Activated CD4-positive, alpha-beta memory T cell treated with anti-CD3 and anti-CD28 coated beads for 36 hours (primary cell): ENCODE measurements at regions not wholly inside any gene's neighbourhood (a gene's known extent, or its start where the extent isn't known, plus 50 kb on each side); places are given as distances from the start of the nearest gene placed in this dataset.

Experiments used
- CTCF ChIA-PET: fragments of 350-600 bp; sonication (Branson Sonifier 250); formaldehyde crosslinking; loops from one replicate; lab custom pipeline; 2021; ENCODE audit warnings: antibody characterized with exemption, inconsistent platforms; lab: Charles Lee
- POLR2A ChIA-PET: fragments of 350-600 bp; sonication (Branson Sonifier 250); formaldehyde crosslinking; loops from one replicate; lab custom pipeline; 2021; ENCODE audit warnings: antibody characterized with exemption; lab: Charles Lee
- DNase-seq: peaks from one replicate; pipeline ENCODE4 v3.0.0-alpha.2; 2020
- H3K27ac Mint-ChIP-seq: one replicate; pipeline ENCODE4 v1.8.0; 2021; ENCODE audit warnings: mixed read lengths
- H3K27me3 Mint-ChIP-seq: one replicate; pipeline ENCODE4 v1.8.0; 2021; ENCODE audit warnings: mixed read lengths
- H3K36me3 Mint-ChIP-seq: one replicate; pipeline ENCODE4 v1.8.0; 2021; ENCODE audit warnings: mixed read lengths
- H3K4me1 Mint-ChIP-seq: one replicate; pipeline ENCODE4 v1.8.0; 2021; ENCODE audit warnings: low read depth, mixed read lengths
- H3K4me3 Mint-ChIP-seq: one replicate; pipeline ENCODE4 v1.8.0; 2021; ENCODE audit warnings: mild to moderate bottlenecking, mixed read lengths
- H3K9me3 Mint-ChIP-seq: one replicate; pipeline ENCODE4 v1.8.0; 2021; ENCODE audit warnings: mixed read lengths
- intact Hi-C: fragments of 100-400 bp; cut with micrococcal nuclease; formaldehyde crosslinking; loops from one replicate; pipeline ENCODE4 v1.15.1; 2023

DNA sequence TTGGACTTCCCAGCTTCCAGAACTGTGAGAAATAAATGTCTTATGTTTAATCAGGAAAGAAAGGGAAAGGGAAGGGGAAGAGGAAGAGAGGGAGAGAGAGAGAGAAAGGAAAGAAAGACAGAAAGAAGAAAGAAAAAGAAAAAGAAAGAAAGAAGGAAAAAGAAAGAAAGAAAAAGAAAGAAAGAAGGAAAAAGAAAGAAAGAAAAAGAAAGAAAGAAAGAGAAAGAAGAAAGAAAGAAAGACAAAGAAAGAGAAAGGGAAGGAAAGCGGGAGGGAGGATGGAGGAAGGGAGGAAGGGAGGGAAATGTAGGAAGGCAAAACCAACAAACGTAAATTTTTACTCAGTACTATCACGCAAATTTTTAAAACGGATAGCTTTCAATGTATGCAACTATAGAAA lies 2281.8 kb downstream of the LRRC4C start:
- intact Hi-C loops, result no loop called here

DNA sequence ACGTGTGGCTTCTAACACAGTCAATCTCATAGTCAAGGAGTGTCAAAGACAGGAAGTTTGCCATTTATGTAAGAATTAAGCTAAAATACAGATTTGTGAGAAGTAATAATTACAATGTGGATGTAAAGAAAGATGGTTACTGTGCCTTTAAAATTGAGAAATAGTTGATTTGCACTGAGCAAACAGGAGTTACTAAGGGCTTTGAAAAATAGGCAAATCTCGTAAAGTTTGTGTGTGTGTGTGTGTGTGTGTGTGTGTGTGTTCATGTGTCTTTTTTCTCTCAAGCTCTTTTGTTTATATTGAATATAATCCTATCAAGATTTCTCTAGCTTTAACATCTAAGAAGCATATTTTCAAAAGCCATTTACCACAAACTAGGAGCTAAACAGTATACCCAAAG lies 2284.5 kb downstream of the LRRC4C start:
- Mint-ChIP-seq H3K27ac (no peak overlapping the region), H3K4me3 (no peak overlapping the region), H3K4me1 (no peaks in the 10 kb centered on the region), H3K36me3 (no peaks in the 10 kb centered on the region), H3K27me3 (no peaks in the 10 kb centered on the region), H3K9me3 (peaks cover 4% of the 10 kb centered on the region)
- CTCF ChIA-PET, result no interaction called here
- intact Hi-C loops, result no loop called here
- POLR2A ChIA-PET, result no interaction called here
- DNase-seq, result no peak

More for the DNA sequence above, 2281.8 kb downstream of the LRRC4C start:
- H3K27me3 Mint-ChIP-seq, result no peaks in the 10 kb centered on the region
- no peak for DNase-seq
- CTCF ChIA-PET, result no interaction called here
- POLR2A ChIA-PET, result no interaction called here
- H3K9me3 Mint-ChIP-seq, result peaks cover 4% of the 10 kb centered on the region
- H3K4me3 Mint-ChIP-seq, result no peak overlapping the region
- H3K4me1 Mint-ChIP-seq, result no peaks in the 10 kb centered on the region
- H3K27ac Mint-ChIP-seq, result no peak overlapping the region
- H3K36me3 Mint-ChIP-seq, result no peaks in the 10 kb centered on the region

DNA sequence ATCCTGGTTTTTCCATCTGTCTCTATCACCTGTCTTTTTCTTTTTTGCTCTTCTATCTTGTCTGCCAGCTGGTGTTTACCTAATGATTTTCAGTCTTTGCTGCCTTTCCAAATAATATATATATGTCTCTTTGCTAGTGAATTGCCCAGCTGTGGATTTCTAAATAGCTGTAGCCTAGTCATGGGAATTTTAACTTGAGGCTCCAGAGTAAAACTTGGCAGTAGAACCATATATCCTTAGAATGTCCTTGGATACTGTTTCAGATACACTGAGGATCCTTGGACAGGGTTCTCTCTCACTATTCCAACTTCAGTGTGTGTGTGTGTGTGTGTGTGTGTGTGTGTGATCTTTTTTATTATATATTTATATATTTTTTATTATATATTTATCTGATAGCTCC lies 2285.3 kb downstream of the LRRC4C start:
- H3K9me3 Mint-ChIP-seq, result peaks cover 4% of the 10 kb centered on the region
- ChIA-PET CTCF (no interaction called here), POLR2A (no interaction called here)
- no peak overlapping the region for H3K27ac Mint-ChIP-seq
- no peaks in the 10 kb centered on the region for H3K36me3 Mint-ChIP-seq
- no peaks in the 10 kb centered on the region for H3K27me3 Mint-ChIP-seq
- no peak overlapping the region for H3K4me3 Mint-ChIP-seq
- intact Hi-C loops, result no loop called here
- DNase-seq, result no peak
- H3K4me1 Mint-ChIP-seq, result no peaks in the 10 kb centered on the region

DNA sequence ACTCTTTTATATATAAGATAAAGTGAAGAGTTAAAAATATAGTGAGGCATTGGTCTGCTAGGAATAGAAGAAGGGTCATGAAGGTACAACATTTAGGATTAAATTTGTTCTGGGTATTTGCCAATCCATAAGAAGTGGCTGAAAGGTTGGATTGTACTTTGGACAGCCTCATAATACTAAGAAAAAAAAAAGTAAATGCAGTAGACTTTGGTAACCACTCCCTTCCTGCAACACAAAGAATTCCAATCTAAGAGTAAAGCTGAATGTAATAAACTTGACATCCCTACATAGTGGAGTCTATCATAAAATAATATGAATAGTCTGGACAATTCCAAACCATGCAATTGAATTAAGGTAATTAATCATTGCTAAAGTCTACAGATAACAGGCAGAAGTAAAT lies 2294.4 kb downstream of the LRRC4C start:
- intact Hi-C loops, result no loop called here

DNA sequence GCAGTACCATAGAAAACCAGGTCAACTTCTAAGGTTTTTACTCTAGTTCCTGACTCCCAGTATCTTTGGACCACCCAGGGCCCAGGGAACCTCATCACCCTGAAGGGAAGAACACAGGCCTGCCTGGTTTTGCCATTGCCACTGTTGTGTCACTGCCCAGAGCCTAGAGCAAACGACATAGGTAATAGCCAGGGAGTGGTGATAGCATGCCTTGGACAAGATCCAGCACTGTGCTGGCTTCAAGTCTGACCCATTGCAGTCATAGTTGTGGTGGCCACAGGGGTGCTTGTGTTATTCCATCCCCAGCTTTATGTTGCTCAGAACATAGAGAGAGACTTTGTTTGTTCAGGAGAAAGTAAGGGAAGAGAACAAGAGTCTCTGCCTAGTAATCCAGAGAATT lies 2310.2 kb downstream of the LRRC4C start:
- no peaks in the 10 kb centered on the region for H3K36me3 Mint-ChIP-seq
- intact Hi-C loops, result no loop called here
- no peak overlapping the region for H3K4me3 Mint-ChIP-seq
- no peaks in the 10 kb centered on the region for H3K27me3 Mint-ChIP-seq
- ChIA-PET POLR2A (no interaction called here), CTCF (no interaction called here)
- no peaks in the 10 kb centered on the region for H3K4me1 Mint-ChIP-seq
- DNase-seq, result no peak
- H3K27ac Mint-ChIP-seq, result no peak overlapping the region
- peaks cover 8% of the 10 kb centered on the region for H3K9me3 Mint-ChIP-seq

More for the DNA sequence above, 2294.4 kb downstream of the LRRC4C start:
- ChIA-PET POLR2A (no interaction called here), CTCF (no interaction called here)
- no peak overlapping the region for H3K27ac Mint-ChIP-seq
- no peaks in the 10 kb centered on the region for H3K4me1 Mint-ChIP-seq
- no peaks in the 10 kb centered on the region for H3K27me3 Mint-ChIP-seq
- H3K36me3 Mint-ChIP-seq, result no peaks in the 10 kb centered on the region
- no peak overlapping the region for H3K4me3 Mint-ChIP-seq
- H3K9me3 Mint-ChIP-seq, result no peaks in the 10 kb centered on the region
- no peak for DNase-seq

DNA sequence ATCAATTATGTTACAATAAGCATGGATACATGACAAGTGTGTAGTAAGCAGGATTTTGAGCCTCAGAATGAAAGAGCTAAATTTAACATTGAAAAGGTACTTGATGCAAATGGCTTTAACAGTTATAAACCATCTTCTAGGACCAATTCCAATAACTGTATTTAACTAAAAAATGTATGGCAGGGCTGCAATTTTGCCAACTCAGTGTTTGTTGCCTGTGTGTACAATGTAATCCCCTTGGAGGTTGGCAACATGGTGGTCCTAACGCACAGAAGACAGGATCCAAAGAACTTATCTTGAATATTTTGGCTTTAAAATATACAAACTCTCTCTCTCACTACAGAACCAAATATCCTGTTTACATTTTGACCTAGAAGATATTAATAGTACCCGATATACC lies 2314.1 kb downstream of the LRRC4C start:
- CTCF ChIA-PET, result no interaction called here
- no peaks in the 10 kb centered on the region for H3K27me3 Mint-ChIP-seq

DNA sequence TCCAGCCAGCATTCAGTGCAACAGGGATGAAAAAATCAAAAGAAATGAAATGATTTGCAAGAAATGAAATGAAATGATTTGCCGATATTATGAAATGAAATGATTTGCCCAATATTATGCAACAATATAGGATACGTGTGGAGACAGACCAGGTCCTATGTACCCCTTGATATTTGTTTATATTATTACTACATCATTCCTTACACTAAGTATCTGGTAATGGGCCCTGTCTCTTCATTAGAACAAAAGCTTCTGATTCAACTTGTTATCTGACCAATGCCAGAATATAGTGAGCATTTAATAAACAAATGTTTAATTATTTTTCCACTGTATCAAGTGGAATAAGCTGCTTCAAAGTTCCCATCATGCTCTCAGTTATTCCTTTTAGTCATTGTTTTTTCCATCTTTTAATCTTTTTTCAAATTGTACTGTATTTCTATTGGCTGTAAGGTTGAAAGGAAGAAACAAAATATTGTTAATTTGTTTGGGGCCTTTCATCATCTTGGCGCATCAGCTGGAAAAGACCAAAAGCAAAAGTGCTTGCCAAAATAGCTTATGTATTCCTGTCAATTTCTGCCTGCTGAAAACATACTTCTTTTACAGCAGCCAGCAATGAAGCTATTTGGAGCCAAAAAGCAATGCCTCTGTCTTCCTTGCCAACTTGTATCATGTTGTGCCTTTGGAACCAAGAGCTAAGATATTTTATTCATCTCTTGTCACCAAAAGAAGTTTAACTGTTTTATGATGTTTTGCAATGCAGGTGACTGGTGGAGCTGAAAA lies 2314.9 kb downstream of the LRRC4C start:
- DNase-seq, result no peak
- intact Hi-C loops, result no loop called here
- no peaks in the 10 kb centered on the region for H3K36me3 Mint-ChIP-seq
- H3K4me1 Mint-ChIP-seq, result no peaks in the 10 kb centered on the region
- POLR2A ChIA-PET, result no interaction called here
- H3K27ac Mint-ChIP-seq, result no peak overlapping the region
- CTCF ChIA-PET, result no interaction called here
- H3K27me3 Mint-ChIP-seq, result no peaks in the 10 kb centered on the region
- peaks cover 3% of the 10 kb centered on the region for H3K9me3 Mint-ChIP-seq
- no peak overlapping the region for H3K4me3 Mint-ChIP-seq

More for the DNA sequence above, 2314.1 kb downstream of the LRRC4C start:
- intact Hi-C loops, result no loop called here
- no peaks in the 10 kb centered on the region for H3K36me3 Mint-ChIP-seq
- POLR2A ChIA-PET, result no interaction called here
- H3K4me3 Mint-ChIP-seq, result no peak overlapping the region
- H3K27ac Mint-ChIP-seq, result no peak overlapping the region
- no peaks in the 10 kb centered on the region for H3K4me1 Mint-ChIP-seq
- DNase-seq, result no peak
- peaks cover 6% of the 10 kb centered on the region for H3K9me3 Mint-ChIP-seq

DNA sequence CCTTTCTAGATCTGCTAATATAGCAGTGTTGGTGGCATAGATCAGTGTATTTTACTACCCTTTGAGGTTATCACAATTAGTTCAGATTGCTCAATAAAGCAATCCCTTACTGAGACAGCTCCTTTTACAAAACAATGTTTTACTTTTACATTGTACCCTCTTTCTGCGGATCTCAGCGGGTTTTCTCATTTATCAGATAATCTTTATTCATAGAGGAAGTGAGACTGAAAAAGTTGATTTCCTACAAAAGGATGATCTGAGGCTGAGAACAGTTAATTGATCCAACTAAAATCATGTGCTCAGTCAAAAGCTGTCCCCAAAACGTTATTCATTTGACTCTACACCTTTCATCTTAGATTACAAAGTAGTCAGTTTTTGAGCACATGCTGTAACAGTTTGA lies 2319.9 kb downstream of the LRRC4C start:
- peaks cover 8% of the 10 kb centered on the region for H3K9me3 Mint-ChIP-seq
- H3K4me3 Mint-ChIP-seq, result no peak overlapping the region
- intact Hi-C loops, result no loop called here
- H3K4me1 Mint-ChIP-seq, result no peaks in the 10 kb centered on the region
- POLR2A ChIA-PET, result no interaction called here
- no peak for DNase-seq
- H3K27ac Mint-ChIP-seq, result no peak overlapping the region
- CTCF ChIA-PET, result no interaction called here
- no peaks in the 10 kb centered on the region for H3K36me3 Mint-ChIP-seq
- H3K27me3 Mint-ChIP-seq, result no peaks in the 10 kb centered on the region

DNA sequence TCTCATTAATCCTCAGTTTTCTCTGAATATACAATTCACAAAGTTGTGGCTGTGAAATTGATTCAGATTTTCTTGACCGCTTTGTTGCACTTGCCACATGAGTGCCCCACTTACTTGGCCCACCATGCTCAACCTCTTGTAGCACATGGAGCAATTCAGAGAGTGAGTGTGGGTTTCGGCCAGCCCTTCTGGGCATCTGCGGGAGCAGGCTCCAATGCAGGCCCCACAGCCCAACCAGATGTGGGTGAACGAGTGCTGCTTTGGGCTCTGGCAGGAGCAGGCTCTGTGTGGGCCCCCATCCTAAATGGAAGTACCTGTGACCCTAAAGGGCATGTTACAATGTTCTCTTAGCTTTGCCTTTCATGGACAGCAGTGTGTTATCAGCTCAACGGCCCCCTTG lies 2338.6 kb downstream of the LRRC4C start:
- Mint-ChIP-seq H3K36me3 (no peaks in the 10 kb centered on the region), H3K4me1 (no peaks in the 10 kb centered on the region), H3K27me3 (no peaks in the 10 kb centered on the region), H3K9me3 (peaks cover 5% of the 10 kb centered on the region), H3K4me3 (no peak overlapping the region), H3K27ac (no peak overlapping the region)
- CTCF ChIA-PET, result no interaction called here
- DNase-seq, result no peak
- intact Hi-C loops, result no loop called here
- POLR2A ChIA-PET, result no interaction called here

DNA sequence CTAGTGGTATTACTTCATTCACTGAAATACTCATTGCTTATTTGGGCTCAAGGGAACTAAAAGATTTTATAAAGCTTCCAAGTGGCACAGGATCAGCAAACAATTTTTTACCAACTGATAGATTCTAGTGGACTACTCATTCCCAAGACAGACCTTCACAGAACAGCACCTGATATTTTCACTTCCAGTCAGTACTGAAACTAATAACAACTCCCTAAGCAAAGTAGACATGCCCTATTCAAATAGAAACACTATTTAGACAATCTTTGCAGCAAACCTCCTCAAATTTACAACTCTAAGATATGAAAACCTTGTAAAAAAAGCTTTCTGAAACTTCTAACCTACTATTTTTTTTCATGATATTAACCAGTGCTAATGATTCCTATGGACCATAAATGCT lies 2345.8 kb downstream of the LRRC4C start:
- CTCF ChIA-PET, result no interaction called here
- H3K9me3 Mint-ChIP-seq, result peaks cover 8% of the 10 kb centered on the region
- POLR2A ChIA-PET, result no interaction called here
- no peaks in the 10 kb centered on the region for H3K4me1 Mint-ChIP-seq
- intact Hi-C loops, result no loop called here
- H3K27ac Mint-ChIP-seq, result no peak overlapping the region
- no peak for DNase-seq
- H3K36me3 Mint-ChIP-seq, result no peaks in the 10 kb centered on the region
- no peaks in the 10 kb centered on the region for H3K27me3 Mint-ChIP-seq
- no peak overlapping the region for H3K4me3 Mint-ChIP-seq

DNA sequence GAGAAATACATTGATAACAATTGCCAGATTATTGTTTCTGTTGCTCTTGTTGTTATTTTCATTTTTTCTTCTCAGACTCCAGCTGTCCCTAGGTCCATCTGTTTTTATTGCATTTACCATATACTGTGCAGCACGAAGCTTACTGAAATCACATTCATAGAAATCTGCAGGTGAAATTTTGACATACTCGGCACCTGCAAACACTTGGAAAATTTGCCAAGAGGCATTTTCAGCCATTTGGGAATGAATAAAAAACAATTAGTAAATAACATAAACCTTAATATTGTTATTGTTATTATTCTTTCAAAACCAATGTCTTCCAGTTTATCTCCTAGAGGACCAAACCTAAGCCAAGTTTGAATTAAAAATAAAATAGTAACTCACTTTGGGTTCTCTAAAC lies 2357.2 kb downstream of the LRRC4C start:
- no peak overlapping the region for H3K27ac Mint-ChIP-seq

DNA sequence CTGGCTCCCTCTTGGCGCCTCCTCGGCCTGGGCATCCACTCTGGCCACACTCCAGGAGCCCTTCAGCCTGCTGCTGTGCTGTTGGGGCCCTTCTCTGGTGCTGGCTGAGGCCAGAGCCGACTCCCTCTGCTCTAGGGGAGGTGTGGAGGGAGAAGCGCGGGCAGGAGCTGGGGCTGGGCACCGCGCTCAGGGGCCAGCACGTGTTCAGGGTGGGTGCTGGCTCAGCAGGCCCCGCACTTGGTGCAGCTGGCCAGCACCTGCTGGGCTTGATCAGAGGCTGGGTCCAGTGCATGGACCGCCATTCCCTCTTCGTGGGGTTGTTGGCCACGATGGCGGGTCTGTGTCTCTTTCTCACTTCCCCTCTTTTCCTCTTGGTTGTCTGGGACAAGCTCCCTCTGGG lies 2381.0 kb downstream of the LRRC4C start:
- Mint-ChIP-seq H3K27ac (no peak overlapping the region), H3K4me1 (no peaks in the 10 kb centered on the region), H3K27me3 (no peaks in the 10 kb centered on the region), H3K4me3 (no peak overlapping the region), H3K36me3 (no peaks in the 10 kb centered on the region), H3K9me3 (peaks cover 22% of the 10 kb centered on the region)
- intact Hi-C loops, result no loop called here
- no peak for DNase-seq
- CTCF ChIA-PET, result no interaction called here
- POLR2A ChIA-PET, result no interaction called here

More for the DNA sequence above, 2357.2 kb downstream of the LRRC4C start:
- POLR2A ChIA-PET, result no interaction called here
- H3K4me1 Mint-ChIP-seq, result no peaks in the 10 kb centered on the region
- DNase-seq, result no peak
- H3K36me3 Mint-ChIP-seq, result no peaks in the 10 kb centered on the region
- no peak overlapping the region for H3K4me3 Mint-ChIP-seq
- H3K27me3 Mint-ChIP-seq, result no peaks in the 10 kb centered on the region
- intact Hi-C loops, result no loop called here
- peaks cover 15% of the 10 kb centered on the region for H3K9me3 Mint-ChIP-seq
- CTCF ChIA-PET, result no interaction called here

DNA sequence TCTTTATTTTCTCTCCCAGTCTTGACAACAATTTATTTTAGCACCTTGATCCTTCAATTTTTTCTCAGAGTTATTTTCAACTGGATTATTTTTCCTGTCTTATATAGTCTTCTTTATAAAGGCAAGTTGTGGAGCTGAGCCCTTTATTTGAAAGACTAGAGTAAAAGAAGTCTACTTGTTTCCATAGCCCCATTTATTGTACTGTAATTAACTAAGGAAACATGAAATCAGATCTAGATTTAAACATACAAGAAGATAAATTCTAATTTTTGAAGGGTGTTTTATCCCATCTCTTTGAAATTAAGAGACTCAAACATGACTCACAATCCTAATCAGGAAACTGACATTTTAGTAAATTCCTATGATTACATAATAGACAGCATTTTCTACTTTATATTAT lies 2421.8 kb downstream of the LRRC4C start:
- no peaks in the 10 kb centered on the region for H3K27me3 Mint-ChIP-seq
- no peaks in the 10 kb centered on the region for H3K36me3 Mint-ChIP-seq
- peaks cover 11% of the 10 kb centered on the region for H3K9me3 Mint-ChIP-seq
- no peak overlapping the region for H3K4me3 Mint-ChIP-seq
- ChIA-PET CTCF (no interaction called here), POLR2A (no interaction called here)
- DNase-seq, result no peak
- no peaks in the 10 kb centered on the region for H3K4me1 Mint-ChIP-seq
- no peak overlapping the region for H3K27ac Mint-ChIP-seq
- intact Hi-C loops, result no loop called here
